GM18520 (cell line): ENCODE measurements at regions not wholly inside any gene's neighbourhood (a gene's known extent, or its start where the extent isn't known, plus 50 kb on each side); places are given as distances from the start of the nearest gene placed in this dataset.

Experiments used
- ATAC-seq: cut with Tn5 transposase; IDR thresholded peaks from one replicate; pipeline ENCODE4 v1.9.1; 2021; ENCODE audit not compliant: unreplicated experiment

- no peak for ATAC-seq
Measured at GRCh38 chr3:61311044-61311443, 59.8 kb upstream of the FHIT start.

- no peak for ATAC-seq
Measured at GRCh38 chr3:61315871-61316270, 64.6 kb upstream of the FHIT start.

GRCh38 chr3:61323094-61323493 is 71.8 kb upstream of the FHIT start:
- ATAC-seq, result no peak

GRCh38 chr3:61331929-61332552 is 80.8 kb upstream of the FHIT start:
- no peak for ATAC-seq

GRCh38 chr3:61333192-61333961 is 82.1 kb upstream of the FHIT start:
- ATAC-seq, result no peak

- no peak for ATAC-seq
Measured at GRCh38 chr3:61334783-61335182, 83.5 kb upstream of the FHIT start.

- ATAC-seq, result no peak
Measured at GRCh38 chr3:61340931-61341461, 89.7 kb upstream of the FHIT start.

GRCh38 chr3:61343543-61343942 is 92.3 kb upstream of the FHIT start:
- no peak for ATAC-seq

- ATAC-seq, result no peak
Measured at GRCh38 chr3:61345020-61345419, 93.8 kb upstream of the FHIT start.

GRCh38 chr3:61347981-61348380 is 96.7 kb upstream of the FHIT start:
- no peak for ATAC-seq

- no peak for ATAC-seq
Measured at GRCh38 chr3:61349717-61350116, 98.5 kb upstream of the FHIT start.

- ATAC-seq, result no peak
Measured at GRCh38 chr3:61350782-61351309, 99.6 kb upstream of the FHIT start.

GRCh38 chr3:61352306-61352705 is 101.1 kb upstream of the FHIT start:
- ATAC-seq, result no peak

- ATAC-seq, result no peak
Measured at GRCh38 chr3:61353382-61353781, 102.1 kb upstream of the FHIT start.

GRCh38 chr3:61354604-61355003 is 103.4 kb upstream of the FHIT start:
- ATAC-seq, result no peak

- ATAC-seq, result no peak
Measured at GRCh38 chr3:61356685-61357084, 105.4 kb upstream of the FHIT start.

- no peak for ATAC-seq
Measured at GRCh38 chr3:61357902-61358301, 106.7 kb upstream of the FHIT start.

- ATAC-seq, result peak; percentile 99
Measured at GRCh38 chr3:61358364-61358763, 107.1 kb upstream of the FHIT start.

- no peak for ATAC-seq
Measured at GRCh38 chr3:61360297-61360965, 109.2 kb upstream of the FHIT start.

GRCh38 chr3:61369678-61370077 is 118.4 kb upstream of the FHIT start:
- no peak for ATAC-seq

GRCh38 chr3:61371123-61371522 is 119.9 kb upstream of the FHIT start:
- no peak for ATAC-seq

- ATAC-seq, result no peak
Measured at GRCh38 chr3:61372723-61373122, 121.5 kb upstream of the FHIT start.
